HG03139 (cell line): ENCODE measurements at regions not wholly inside any gene's neighbourhood (a gene's known extent, or its start where the extent isn't known, plus 50 kb on each side); places are given as distances from the start of the nearest gene placed in this dataset.

Source experiments
- ATAC-seq: cut with Tn5 transposase; IDR thresholded peaks from one replicate; pipeline ENCODE4 v1.9.1; 2021; ENCODE audit not compliant: unreplicated experiment

- no peak for ATAC-seq
Observed at GRCh38 chr10:3850999-3851937, 66.3 kb upstream of the KLF6 start.

- ATAC-seq, result no peak
Observed at GRCh38 chr10:3848775-3849635, 64.0 kb upstream of the KLF6 start.

DNA sequence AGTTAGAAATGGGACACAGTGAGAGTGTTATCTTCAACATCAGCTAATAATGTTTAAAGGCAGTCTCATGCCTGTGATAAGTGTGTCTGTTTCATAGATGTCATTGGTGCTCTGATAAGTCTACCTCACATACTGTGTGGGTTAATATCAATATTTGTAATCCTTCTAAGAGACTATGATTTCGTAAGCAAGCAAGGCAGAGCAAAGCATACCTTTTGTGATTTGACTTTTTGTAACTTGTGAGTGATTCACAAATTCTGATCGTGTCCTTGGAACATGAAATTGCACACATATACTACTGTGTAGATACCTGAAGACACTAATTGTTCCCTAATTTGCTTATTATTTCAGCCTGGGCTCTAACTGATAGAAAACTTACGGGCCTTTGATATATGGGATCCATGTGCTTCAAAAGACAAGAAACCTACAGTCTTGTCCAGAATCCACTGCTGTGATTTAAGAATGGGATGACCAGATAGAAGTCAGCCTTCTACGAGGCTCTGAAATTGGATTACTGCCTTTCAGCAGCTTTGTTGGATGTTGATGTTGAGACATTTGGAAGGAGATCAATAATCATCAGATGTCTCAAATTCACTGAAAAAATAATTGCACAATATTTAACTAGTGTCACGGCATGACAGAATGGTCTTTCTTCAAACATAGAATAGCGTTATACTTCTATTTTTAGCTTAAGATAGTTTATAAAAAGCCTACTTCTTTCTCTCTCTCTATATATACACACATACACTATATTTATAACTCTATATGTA is 63.2 kb upstream of the KLF6 start:
- ATAC-seq, result no peak

- ATAC-seq, result no peak
Observed at GRCh38 chr10:3846736-3847135, 61.7 kb upstream of the KLF6 start.

GRCh38 chr10:3844491-3845025 is 59.5 kb upstream of the KLF6 start:
- ATAC-seq, result no peak

GRCh38 chr10:3838460-3839437 is 53.7 kb upstream of the KLF6 start:
- no peak for ATAC-seq

DNA sequence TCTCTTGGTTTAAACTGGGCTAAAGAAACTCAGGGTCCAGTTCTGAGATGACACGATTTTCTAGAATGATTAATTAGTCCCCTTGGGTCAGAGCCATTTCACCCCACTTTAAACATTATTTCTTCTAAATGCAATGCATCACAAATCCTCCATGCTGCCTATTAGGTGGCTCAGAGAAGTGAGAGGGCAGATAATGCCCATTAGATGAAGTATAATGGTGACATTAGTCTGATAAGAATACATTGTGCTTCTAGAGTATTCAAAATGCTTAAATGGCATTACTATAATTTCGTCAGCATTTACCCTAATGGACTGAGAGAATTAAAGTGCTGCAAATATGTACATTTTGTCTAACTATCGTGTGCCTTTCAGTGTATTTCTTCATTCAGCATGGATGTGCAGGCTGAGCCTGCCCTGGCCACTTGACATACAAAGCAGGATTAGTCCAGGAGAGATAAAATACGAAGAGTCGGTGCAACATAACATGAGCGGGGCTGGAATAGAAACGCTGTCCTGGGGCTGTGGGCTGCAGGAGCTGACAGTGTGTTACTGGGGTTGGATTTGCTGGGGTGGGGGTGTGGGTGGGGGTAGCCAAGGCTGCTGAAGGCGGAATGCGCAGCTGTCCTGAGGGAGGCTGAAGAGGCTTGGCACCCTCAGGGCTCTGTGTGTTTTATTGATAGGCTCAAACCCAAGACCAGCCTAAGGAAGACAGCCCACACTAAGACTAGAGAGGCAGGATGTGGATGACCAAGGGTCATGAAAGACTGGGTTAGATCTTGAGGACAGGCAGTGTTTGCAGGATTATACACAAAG is 52.8 kb upstream of the KLF6 start:
- no peak for ATAC-seq

GRCh38 chr10:3836222-3836820 is 51.3 kb upstream of the KLF6 start:
- no peak for ATAC-seq

GRCh38 chr10:3835770-3836169 is 50.8 kb upstream of the KLF6 start:
- ATAC-seq, result no peak

DNA sequence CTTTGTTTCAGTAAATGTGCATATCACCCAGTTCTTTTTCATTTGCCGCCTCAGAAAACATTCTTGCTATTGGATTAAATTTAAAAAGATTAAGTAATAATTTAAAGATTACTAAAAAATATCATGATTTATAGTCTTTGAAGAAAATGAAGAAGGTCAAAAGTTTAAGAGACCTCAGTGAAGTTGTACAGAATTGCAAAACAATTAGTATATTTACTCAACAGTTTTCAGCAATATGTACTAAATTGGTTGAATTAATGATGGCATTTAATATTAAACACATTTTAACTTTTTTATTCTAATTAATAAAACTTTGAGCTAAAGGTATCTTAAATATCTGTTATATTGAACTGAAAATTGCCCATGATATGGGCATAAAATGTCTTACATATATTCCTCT is 49.9 kb upstream of the KLF6 start:
- no peak for ATAC-seq
